ENCODE measurements at regions not wholly inside any gene's neighbourhood (a gene's known extent, or its start where the extent isn't known, plus 50 kb on each side); places are given as distances from the start of the nearest gene placed in this dataset.

DNA sequence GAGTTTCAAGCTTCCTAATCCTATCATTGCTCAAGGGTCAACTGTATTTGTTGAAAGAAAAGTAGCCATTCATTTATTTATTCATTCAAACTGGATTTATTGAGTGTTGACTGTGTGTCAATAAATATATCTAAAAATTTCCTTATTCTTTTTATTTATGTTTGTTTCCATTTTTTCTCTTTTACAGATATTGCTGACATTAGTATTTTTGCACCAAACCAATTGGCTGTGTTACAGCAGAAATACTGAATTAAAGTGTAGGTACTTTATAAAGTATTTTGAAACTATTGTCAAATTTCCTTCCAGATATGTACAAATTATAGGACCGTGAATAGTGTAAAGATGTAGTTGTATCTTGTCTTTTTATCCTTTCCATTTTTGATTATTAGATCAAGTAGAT is 692.0 kb upstream of the SLC10A2 start:
- TF ChIP-seq, protein P1, sequence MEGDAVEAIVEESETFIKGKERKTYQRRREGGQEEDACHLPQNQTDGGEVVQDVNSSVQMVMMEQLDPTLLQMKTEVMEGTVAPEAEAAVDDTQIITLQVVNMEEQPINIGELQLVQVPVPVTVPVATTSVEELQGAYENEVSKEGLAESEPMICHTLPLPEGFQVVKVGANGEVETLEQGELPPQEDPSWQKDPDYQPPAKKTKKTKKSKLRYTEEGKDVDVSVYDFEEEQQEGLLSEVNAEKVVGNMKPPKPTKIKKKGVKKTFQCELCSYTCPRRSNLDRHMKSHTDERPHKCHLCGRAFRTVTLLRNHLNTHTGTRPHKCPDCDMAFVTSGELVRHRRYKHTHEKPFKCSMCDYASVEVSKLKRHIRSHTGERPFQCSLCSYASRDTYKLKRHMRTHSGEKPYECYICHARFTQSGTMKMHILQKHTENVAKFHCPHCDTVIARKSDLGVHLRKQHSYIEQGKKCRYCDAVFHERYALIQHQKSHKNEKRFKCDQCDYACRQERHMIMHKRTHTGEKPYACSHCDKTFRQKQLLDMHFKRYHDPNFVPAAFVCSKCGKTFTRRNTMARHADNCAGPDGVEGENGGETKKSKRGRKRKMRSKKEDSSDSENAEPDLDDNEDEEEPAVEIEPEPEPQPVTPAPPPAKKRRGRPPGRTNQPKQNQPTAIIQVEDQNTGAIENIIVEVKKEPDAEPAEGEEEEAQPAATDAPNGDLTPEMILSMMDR (IDR thresholded peaks at IDR 0.05; ENCODE audit: low read depth, low read length, poor library complexity, severe bottlenecking): no peak
- no peak for TF ChIP-seq EZH2phosphoT487 (IDR thresholded peaks at IDR 0.05; ENCODE audit: borderline replicate concordance, low read length)
